Central memory CD8-positive, alpha-beta T cell (primary cell): ENCODE measurements at regions not wholly inside any gene's neighbourhood (a gene's known extent, or its start where the extent isn't known, plus 50 kb on each side); places are given as distances from the start of the nearest gene placed in this dataset.

ENCODE experiments used
- ATAC-seq: fragments of 150-1000 bp; cut with Tn5 transposase; replicated peaks from 2 replicates; pipeline ENCODE4 v1.10.0; 2022; ENCODE audit warnings: mild to moderate bottlenecking, moderate FRiP score, moderate number of reproducible peaks; ENCODE audit not compliant: poor library complexity, severe bottlenecking; ENCODE audit errors: extremely low read depth
- DNase-seq, 2 donors: peaks; one replicate each; pipeline ENCODE4 v3.0.0; 2021; ENCODE audit warnings: low spot score in 2 of 2
- H3K27ac Mint-ChIP-seq: one replicate; pipeline ENCODE4 v1.8.0; 2022; ENCODE audit warnings: low read depth, mild to moderate bottlenecking, moderate library complexity, mixed read lengths
- H3K27me3 Mint-ChIP-seq: one replicate; pipeline ENCODE4 v1.8.0; 2022; ENCODE audit warnings: mixed read lengths
- H3K36me3 Mint-ChIP-seq: one replicate; pipeline ENCODE4 v1.8.0; 2022; ENCODE audit warnings: mild to moderate bottlenecking, moderate library complexity, mixed read lengths; ENCODE audit not compliant: insufficient read depth
- H3K4me1 Mint-ChIP-seq: one replicate; pipeline ENCODE4 v1.8.0; 2022; ENCODE audit warnings: mixed read lengths
- H3K4me3 Mint-ChIP-seq: one replicate; pipeline ENCODE4 v1.8.0; 2022; ENCODE audit warnings: mild to moderate bottlenecking, moderate library complexity, mixed read lengths
- H3K9me3 Mint-ChIP-seq: one replicate; pipeline ENCODE4 v1.8.0; 2022; ENCODE audit warnings: mixed read lengths

GRCh38 chr5:75985077-75985476 is 98.1 kb upstream of the SV2C start:
- Mint-ChIP-seq H3K9me3 (no peaks in the 10 kb centered on the region), H3K36me3 (no peaks in the 10 kb centered on the region), H3K27ac (no peak overlapping the region), H3K4me3 (no peak overlapping the region), H3K27me3 (peaks cover 17% of the 10 kb centered on the region), H3K4me1 (no peaks in the 10 kb centered on the region)
- DNase-seq (no peak), ATAC-seq (no peak)

GRCh38 chr5:75975496-75975895 is 107.7 kb upstream of the SV2C start:
- peaks cover 37% of the 10 kb centered on the region for H3K27me3 Mint-ChIP-seq
- DNase-seq (no peak), ATAC-seq (no peak)
- peaks cover 2% of the 10 kb centered on the region for H3K36me3 Mint-ChIP-seq
- H3K4me1 Mint-ChIP-seq, result no peaks in the 10 kb centered on the region
- no peak overlapping the region for H3K4me3 Mint-ChIP-seq
- no peak overlapping the region for H3K27ac Mint-ChIP-seq
- no peaks in the 10 kb centered on the region for H3K9me3 Mint-ChIP-seq

DNA sequence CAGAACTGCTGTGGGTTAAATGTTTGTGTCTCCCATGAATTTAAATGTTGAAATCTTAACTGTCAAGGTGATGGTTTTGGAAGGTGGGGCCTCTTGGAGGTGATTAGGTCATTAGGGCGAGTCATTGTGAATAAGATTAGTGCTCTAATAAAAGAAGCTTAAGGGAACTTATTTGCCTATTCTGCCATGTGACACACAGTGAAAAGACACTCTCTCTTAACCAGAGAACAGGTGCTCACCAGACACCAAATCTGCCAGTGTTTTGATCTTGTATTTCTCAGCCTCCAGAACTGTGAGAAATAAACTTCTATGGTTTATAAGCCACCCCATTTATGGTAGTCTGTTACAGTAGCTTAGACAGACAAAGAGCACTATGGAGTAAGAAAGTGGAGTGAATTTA is 117.9 kb upstream of the SV2C start:
- no peak for ATAC-seq
- Mint-ChIP-seq H3K27ac (no peak overlapping the region), H3K9me3 (peaks cover 11% of the 10 kb centered on the region), H3K4me3 (no peak overlapping the region), H3K27me3 (peaks cover 67% of the 10 kb centered on the region), H3K4me1 (no peaks in the 10 kb centered on the region), H3K36me3 (no peaks in the 10 kb centered on the region)
- DNase-seq, result no peak

- Mint-ChIP-seq H3K9me3 (peaks cover 6% of the 10 kb centered on the region), H3K36me3 (no peaks in the 10 kb centered on the region), H3K4me1 (no peaks in the 10 kb centered on the region), H3K27me3 (peaks cover 61% of the 10 kb centered on the region), H3K4me3 (no peak overlapping the region), H3K27ac (no peak overlapping the region)
- no peak for ATAC-seq
- DNase-seq, result no peak
Observed at GRCh38 chr5:75964008-75964407, 119.2 kb upstream of the SV2C start.

GRCh38 chr5:75963554-75963953 is 119.6 kb upstream of the SV2C start:
- Mint-ChIP-seq H3K4me3 (no peak overlapping the region), H3K27me3 (peaks cover 61% of the 10 kb centered on the region), H3K36me3 (no peaks in the 10 kb centered on the region), H3K9me3 (peaks cover 5% of the 10 kb centered on the region), H3K4me1 (no peaks in the 10 kb centered on the region), H3K27ac (no peak overlapping the region)
- ATAC-seq, result no peak
- DNase-seq, result no peak

DNA sequence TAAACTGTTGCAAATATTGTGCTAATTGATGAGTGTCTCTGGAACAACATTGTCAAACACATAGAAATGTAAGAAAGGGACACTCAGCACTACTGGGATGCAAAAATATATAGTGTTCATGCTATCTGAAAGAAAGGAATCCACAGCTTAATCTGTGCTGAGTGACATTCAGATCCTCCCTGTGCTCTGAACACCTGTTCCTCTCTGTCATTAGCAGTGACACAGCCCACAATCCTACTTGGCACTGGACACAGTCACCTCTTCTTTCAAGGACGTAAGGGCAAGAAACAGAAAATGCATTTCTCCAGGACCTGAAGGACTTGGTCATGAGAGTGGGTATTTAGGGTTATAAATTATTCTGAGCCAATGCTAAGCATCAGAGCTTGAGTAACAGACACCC is 121.4 kb upstream of the SV2C start:
- Mint-ChIP-seq H3K9me3 (no peaks in the 10 kb centered on the region), H3K4me1 (no peaks in the 10 kb centered on the region), H3K27me3 (peaks cover 62% of the 10 kb centered on the region), H3K36me3 (no peaks in the 10 kb centered on the region), H3K27ac (no peak overlapping the region), H3K4me3 (no peak overlapping the region)
- no peak for DNase-seq
- ATAC-seq, result no peak

GRCh38 chr5:75960129-75960528 is 123.1 kb upstream of the SV2C start:
- Mint-ChIP-seq H3K9me3 (no peaks in the 10 kb centered on the region), H3K27me3 (peaks cover 56% of the 10 kb centered on the region), H3K27ac (no peak overlapping the region), H3K4me1 (no peaks in the 10 kb centered on the region), H3K4me3 (no peak overlapping the region), H3K36me3 (no peaks in the 10 kb centered on the region)
- DNase-seq, result no peak
- ATAC-seq, result no peak

DNA sequence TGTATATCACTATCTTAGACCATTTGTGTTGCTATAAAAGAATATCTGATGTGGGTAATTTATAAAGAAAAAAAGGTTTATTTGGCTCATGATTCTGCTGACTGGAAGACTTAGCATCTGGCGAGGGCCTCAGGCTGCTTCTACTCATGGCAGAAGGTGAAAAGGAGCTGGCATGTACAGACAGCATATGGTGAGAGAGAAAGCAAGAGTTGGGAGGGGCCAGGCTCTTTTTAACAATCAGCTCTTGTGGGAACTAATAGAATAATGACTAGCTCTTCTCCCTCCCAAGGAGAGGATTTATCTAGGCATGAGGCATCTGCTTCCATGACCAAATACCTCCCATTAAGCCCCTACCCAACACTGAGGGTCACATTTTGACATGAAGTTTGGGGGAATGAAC is 130.2 kb upstream of the SV2C start:
- Mint-ChIP-seq H3K36me3 (no peaks in the 10 kb centered on the region), H3K27me3 (peaks cover 64% of the 10 kb centered on the region), H3K4me3 (no peak overlapping the region), H3K9me3 (peaks cover 6% of the 10 kb centered on the region), H3K4me1 (no peaks in the 10 kb centered on the region), H3K27ac (no peak overlapping the region)
- ATAC-seq (no peak), DNase-seq (no peak)

GRCh38 chr5:75952291-75952690 is 130.9 kb upstream of the SV2C start:
- H3K27ac Mint-ChIP-seq, result no peak overlapping the region
- H3K4me3 Mint-ChIP-seq, result no peak overlapping the region
- no peak for ATAC-seq
- H3K4me1 Mint-ChIP-seq, result no peaks in the 10 kb centered on the region
- no peaks in the 10 kb centered on the region for H3K36me3 Mint-ChIP-seq
- DNase-seq, result no peak
- peaks cover 6% of the 10 kb centered on the region for H3K9me3 Mint-ChIP-seq
- H3K27me3 Mint-ChIP-seq, result peaks cover 65% of the 10 kb centered on the region

GRCh38 chr5:75951716-75952115 is 131.5 kb upstream of the SV2C start:
- H3K36me3 Mint-ChIP-seq, result no peaks in the 10 kb centered on the region
- H3K27me3 Mint-ChIP-seq, result peaks cover 70% of the 10 kb centered on the region
- DNase-seq (no peak), ATAC-seq (no peak)
- no peak overlapping the region for H3K4me3 Mint-ChIP-seq
- no peak overlapping the region for H3K27ac Mint-ChIP-seq
- peaks cover 6% of the 10 kb centered on the region for H3K9me3 Mint-ChIP-seq
- no peaks in the 10 kb centered on the region for H3K4me1 Mint-ChIP-seq

GRCh38 chr5:75951158-75951557 is 132.0 kb upstream of the SV2C start:
- H3K27ac Mint-ChIP-seq, result no peak overlapping the region
- DNase-seq, result no peak
- H3K9me3 Mint-ChIP-seq, result peaks cover 6% of the 10 kb centered on the region
- ATAC-seq, result no peak
- H3K4me3 Mint-ChIP-seq, result no peak overlapping the region
- peaks cover 76% of the 10 kb centered on the region for H3K27me3 Mint-ChIP-seq
- no peaks in the 10 kb centered on the region for H3K4me1 Mint-ChIP-seq
- no peaks in the 10 kb centered on the region for H3K36me3 Mint-ChIP-seq

DNA sequence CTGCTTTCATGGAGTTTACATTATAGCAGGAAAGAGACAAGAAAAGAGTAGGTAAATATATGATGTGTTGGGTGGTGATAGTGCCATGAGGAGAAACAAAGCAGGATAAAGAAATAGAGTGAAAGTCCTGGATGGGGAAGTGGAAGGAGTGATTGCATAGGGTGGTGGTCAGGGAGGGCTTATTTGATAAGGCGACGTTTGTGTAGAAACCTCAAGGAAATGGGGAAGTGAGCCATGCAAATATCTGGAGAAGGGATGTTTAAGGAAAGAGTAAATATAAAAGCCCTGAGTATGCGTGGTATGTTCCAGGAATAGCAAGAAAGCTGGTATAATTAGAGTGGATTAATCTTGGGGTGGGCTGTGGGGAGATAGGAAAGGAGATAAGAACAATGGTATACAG is 134.7 kb upstream of the SV2C start:
- no peak for DNase-seq
- no peak overlapping the region for H3K27ac Mint-ChIP-seq
- peaks cover 6% of the 10 kb centered on the region for H3K9me3 Mint-ChIP-seq
- no peak overlapping the region for H3K4me3 Mint-ChIP-seq
- H3K27me3 Mint-ChIP-seq, result peaks cover 83% of the 10 kb centered on the region
- H3K4me1 Mint-ChIP-seq, result no peaks in the 10 kb centered on the region
- H3K36me3 Mint-ChIP-seq, result no peaks in the 10 kb centered on the region
- no peak for ATAC-seq

DNA sequence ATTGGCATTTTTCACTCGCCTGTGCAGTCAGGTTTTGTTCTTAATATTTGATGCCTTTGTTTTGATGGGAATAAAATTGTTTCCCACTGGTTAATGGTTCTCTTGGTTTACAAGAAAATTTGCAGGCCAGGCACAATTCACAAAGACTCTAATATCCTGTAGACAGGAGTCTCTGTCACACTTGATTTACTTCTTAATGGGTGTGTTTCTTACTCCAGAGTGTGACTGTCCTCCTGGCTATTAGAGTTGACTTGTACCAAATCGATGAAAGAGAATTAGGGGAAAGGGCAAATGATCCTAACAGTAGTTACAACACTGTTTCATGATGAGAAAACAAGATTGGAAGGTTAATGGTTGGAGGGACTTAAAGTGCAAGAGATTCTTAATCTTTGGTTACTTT is 142.8 kb upstream of the SV2C start:
- Mint-ChIP-seq H3K27me3 (peaks cover 41% of the 10 kb centered on the region), H3K4me1 (no peaks in the 10 kb centered on the region), H3K36me3 (no peaks in the 10 kb centered on the region), H3K4me3 (no peak overlapping the region), H3K27ac (no peak overlapping the region), H3K9me3 (no peaks in the 10 kb centered on the region)
- DNase-seq, result no peak
- ATAC-seq, result no peak

- no peak for ATAC-seq
- no peak overlapping the region for H3K4me3 Mint-ChIP-seq
- no peaks in the 10 kb centered on the region for H3K36me3 Mint-ChIP-seq
- H3K4me1 Mint-ChIP-seq, result no peaks in the 10 kb centered on the region
- peaks cover 62% of the 10 kb centered on the region for H3K27me3 Mint-ChIP-seq
- no peak overlapping the region for H3K27ac Mint-ChIP-seq
- DNase-seq, result no peak
- no peaks in the 10 kb centered on the region for H3K9me3 Mint-ChIP-seq
Observed at GRCh38 chr5:75935572-75935971, 147.6 kb upstream of the SV2C start.
